ENCODE measurements at regions not wholly inside any gene's neighbourhood (a gene's known extent, or its start where the extent isn't known, plus 50 kb on each side); places are given as distances from the start of the nearest gene placed in this dataset.

DNA sequence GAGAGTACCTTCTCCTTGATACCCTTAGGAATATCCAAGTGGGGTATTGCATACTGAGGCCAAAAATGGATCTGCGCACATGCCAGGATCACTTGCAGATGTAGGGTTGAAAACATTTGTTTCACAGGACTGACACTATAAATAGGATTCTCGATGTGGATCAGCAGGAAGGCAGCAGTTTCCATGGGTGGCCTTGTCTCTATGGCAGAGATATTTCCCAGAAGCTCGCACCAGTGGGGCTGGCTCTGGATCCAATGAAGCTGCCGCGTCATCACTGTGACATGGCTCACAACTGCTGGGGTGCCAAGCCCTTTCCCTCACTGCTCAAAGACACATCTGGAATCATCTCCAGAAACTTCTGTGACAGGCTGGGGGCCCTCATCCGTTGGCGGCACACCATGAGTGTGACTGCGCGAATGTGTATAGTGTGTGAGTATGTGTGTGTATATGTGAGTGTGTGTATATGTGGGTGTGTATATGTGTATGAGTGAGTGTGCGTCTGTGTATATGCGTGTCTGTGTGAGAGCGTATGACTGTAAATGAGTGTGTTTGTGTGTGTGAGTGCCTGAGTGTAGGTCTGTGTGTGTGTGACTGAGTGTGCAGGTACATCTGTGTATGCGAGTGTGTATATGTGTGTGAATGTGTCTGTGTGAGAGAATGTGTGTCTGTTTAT, 182.5 kb downstream of the GAS1 start:
- TF ChIP-seq, protein P1, sequence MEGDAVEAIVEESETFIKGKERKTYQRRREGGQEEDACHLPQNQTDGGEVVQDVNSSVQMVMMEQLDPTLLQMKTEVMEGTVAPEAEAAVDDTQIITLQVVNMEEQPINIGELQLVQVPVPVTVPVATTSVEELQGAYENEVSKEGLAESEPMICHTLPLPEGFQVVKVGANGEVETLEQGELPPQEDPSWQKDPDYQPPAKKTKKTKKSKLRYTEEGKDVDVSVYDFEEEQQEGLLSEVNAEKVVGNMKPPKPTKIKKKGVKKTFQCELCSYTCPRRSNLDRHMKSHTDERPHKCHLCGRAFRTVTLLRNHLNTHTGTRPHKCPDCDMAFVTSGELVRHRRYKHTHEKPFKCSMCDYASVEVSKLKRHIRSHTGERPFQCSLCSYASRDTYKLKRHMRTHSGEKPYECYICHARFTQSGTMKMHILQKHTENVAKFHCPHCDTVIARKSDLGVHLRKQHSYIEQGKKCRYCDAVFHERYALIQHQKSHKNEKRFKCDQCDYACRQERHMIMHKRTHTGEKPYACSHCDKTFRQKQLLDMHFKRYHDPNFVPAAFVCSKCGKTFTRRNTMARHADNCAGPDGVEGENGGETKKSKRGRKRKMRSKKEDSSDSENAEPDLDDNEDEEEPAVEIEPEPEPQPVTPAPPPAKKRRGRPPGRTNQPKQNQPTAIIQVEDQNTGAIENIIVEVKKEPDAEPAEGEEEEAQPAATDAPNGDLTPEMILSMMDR (conservative IDR thresholded peaks at IDR 0.05; ENCODE audit: low read length) = no peak
- no peak for TF ChIP-seq EZH2phosphoT487 (IDR thresholded peaks at IDR 0.05; ENCODE audit: borderline replicate concordance)

All from Loucy (cell line).